Left cardiac atrium (tissue), 4 donors: ENCODE measurements at regions not wholly inside any gene's neighbourhood (a gene's known extent, or its start where the extent isn't known, plus 50 kb on each side); places are given as distances from the start of the nearest gene placed in this dataset.

Experiments used
- ATAC-seq, 2 donors: fragments of 200-7000 bp; cut with Tn5 transposase; one replicate each; pipeline ENCODE4 v1.9.1; 2020; ENCODE audit warnings: mild to moderate bottlenecking in 2 of 2, moderate library complexity in 2 of 2
- DNase-seq: peaks from one replicate; pipeline ENCODE4 v3.0.0-alpha.2; 2020
- intact Hi-C, 2 donors: fragments of 100-400 bp; cut with DNase I; formaldehyde crosslinking; loops; one replicate each; pipeline versions ENCODE4 v1.14.1 to v1.15.1; 2022 to 2023
- donor health status: DM: no; HTN: yes; CAD: no.
- donor health status: DM: no; HTN: yes; CAD: no; lungs with severe emphysema.
- donor health status: DM: yes; HTN: yes; CAD: no.
- donor health status: Dilated cardiomyopathy.

- intact Hi-C loops: no loop called here
- DNase-seq (no peak), ATAC-seq (no peak)
These were observed 169.9 kb downstream of the ZNF330 start for GRCh38 chr4:141390571-141390970.

- ATAC-seq (no peak), DNase-seq (no peak)
- intact Hi-C loops: no loop called here
These were observed 170.6 kb downstream of the ZNF330 start for GRCh38 chr4:141391293-141391692.

- ATAC-seq (no peak), DNase-seq (no peak)
- intact Hi-C loops: no loop called here
These were observed 171.1 kb downstream of the ZNF330 start for GRCh38 chr4:141391771-141392170.

- DNase-seq (no peak), ATAC-seq (no peak)
These were observed 174.6 kb downstream of the ZNF330 start for GRCh38 chr4:141395246-141395830.

GRCh38 chr4:141395919-141396318, 175.2 kb downstream of the ZNF330 start:
- no peak for ATAC-seq
- no peak for DNase-seq
- intact Hi-C loops: no loop called here

More at GRCh38 chr4:141395246-141395830, 174.6 kb downstream of the ZNF330 start:
- intact Hi-C loops: no loop called here

GRCh38 chr4:141402712-141403111, 182.0 kb downstream of the ZNF330 start:
- ATAC-seq: no peak
- DNase-seq: no peak
- intact Hi-C loops: no loop called here

GRCh38 chr4:141403782-141404181, 183.1 kb downstream of the ZNF330 start:
- ATAC-seq: no peak
- intact Hi-C loops: no loop called here

GRCh38 chr4:141406237-141406636, 185.5 kb downstream of the ZNF330 start:
- intact Hi-C loops: no loop called here
- ATAC-seq (peak in 1 of 2 donors; percentile 43), DNase-seq (no peak)

More at GRCh38 chr4:141403782-141404181, 183.1 kb downstream of the ZNF330 start:
- DNase-seq: no peak

- intact Hi-C loops: no loop called here
- DNase-seq (no peak), ATAC-seq (no peak)
These were observed 188.9 kb downstream of the ZNF330 start for GRCh38 chr4:141409556-141409955.

GRCh38 chr4:141410839-141411238, 190.1 kb downstream of the ZNF330 start:
- intact Hi-C loops: no loop called here
- ATAC-seq (peak in 1 of 2 donors; percentile 54), DNase-seq (no peak)

- ATAC-seq (no peak), DNase-seq (no peak)
- intact Hi-C loops: no loop called here
These were observed 191.2 kb downstream of the ZNF330 start for GRCh38 chr4:141411936-141412335.

- no peak for DNase-seq
- ATAC-seq: no peak
- intact Hi-C loops: no loop called here
These were observed 192.7 kb downstream of the ZNF330 start for GRCh38 chr4:141413366-141413765.

- ATAC-seq (no peak), DNase-seq (no peak)
- intact Hi-C loops: no loop called here
These were observed 195.0 kb downstream of the ZNF330 start for GRCh38 chr4:141415651-141416050.

GRCh38 chr4:141416219-141416618, 195.5 kb downstream of the ZNF330 start:
- intact Hi-C loops: no loop called here
- ATAC-seq (peak in 1 of 2 donors; percentile 49), DNase-seq (no peak)

- intact Hi-C loops: no loop called here
- DNase-seq (no peak), ATAC-seq (peak in 1 of 2 donors; percentile 17)
These were observed 196.1 kb downstream of the ZNF330 start for GRCh38 chr4:141416677-141417363.

- no peak for DNase-seq
- intact Hi-C loops: no loop called here
- ATAC-seq: peak in 1 of 2 donors; percentile 31
These were observed 196.7 kb downstream of the ZNF330 start for GRCh38 chr4:141417387-141417786.

- DNase-seq (no peak), ATAC-seq (peak in 1 of 2 donors; percentile 84)
- intact Hi-C loops: no loop called here
These were observed 204.4 kb downstream of the ZNF330 start for GRCh38 chr4:141425124-141425523.

GRCh38 chr4:141427726-141428296, 207.1 kb downstream of the ZNF330 start:
- intact Hi-C loops: no loop called here
- ATAC-seq (peak in 1 of 2 donors; percentile 21), DNase-seq (no peak)

- intact Hi-C loops: no loop called here
- ATAC-seq (no peak), DNase-seq (no peak)
These were observed 206.4 kb upstream of the IL15 start for GRCh38 chr4:141429933-141430332.

GRCh38 chr4:141430686-141431085, 205.7 kb upstream of the IL15 start:
- ATAC-seq (no peak), DNase-seq (no peak)
- intact Hi-C loops: no loop called here
